ENCODE measurements at regions not wholly inside any gene's neighbourhood (a gene's known extent, or its start where the extent isn't known, plus 50 kb on each side); places are given as distances from the start of the nearest gene placed in this dataset.

DNA sequence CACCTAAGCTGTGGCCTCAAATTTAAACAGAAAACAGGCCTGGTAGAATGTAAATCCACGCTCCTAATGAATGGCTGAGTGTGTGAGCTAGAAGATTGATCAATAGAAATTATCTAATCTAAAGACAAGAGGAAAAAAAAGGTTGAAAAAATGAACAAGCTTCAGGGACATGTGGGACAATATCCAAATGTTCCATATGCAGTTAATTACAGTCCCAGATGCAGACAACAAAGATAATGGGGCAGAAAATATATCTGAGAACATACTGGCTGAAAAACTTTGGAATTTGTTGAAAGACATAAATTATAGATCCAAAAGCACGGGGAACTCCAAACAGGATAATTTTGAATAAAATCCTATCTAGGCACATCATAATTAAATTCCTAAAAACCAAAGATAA, 186.7 kb upstream of the SIX2 start:
- TF ChIP-seq MXI1 (conservative IDR thresholded peaks at IDR 0.05; ENCODE audit: poor library complexity, severe bottlenecking), result no peak
- TF ChIP-seq, protein P1, sequence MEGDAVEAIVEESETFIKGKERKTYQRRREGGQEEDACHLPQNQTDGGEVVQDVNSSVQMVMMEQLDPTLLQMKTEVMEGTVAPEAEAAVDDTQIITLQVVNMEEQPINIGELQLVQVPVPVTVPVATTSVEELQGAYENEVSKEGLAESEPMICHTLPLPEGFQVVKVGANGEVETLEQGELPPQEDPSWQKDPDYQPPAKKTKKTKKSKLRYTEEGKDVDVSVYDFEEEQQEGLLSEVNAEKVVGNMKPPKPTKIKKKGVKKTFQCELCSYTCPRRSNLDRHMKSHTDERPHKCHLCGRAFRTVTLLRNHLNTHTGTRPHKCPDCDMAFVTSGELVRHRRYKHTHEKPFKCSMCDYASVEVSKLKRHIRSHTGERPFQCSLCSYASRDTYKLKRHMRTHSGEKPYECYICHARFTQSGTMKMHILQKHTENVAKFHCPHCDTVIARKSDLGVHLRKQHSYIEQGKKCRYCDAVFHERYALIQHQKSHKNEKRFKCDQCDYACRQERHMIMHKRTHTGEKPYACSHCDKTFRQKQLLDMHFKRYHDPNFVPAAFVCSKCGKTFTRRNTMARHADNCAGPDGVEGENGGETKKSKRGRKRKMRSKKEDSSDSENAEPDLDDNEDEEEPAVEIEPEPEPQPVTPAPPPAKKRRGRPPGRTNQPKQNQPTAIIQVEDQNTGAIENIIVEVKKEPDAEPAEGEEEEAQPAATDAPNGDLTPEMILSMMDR (IDR thresholded peaks at IDR 0.05; ENCODE audit: poor library complexity, severe bottlenecking), result no peak
